CD4-positive, alpha-beta T cell (primary cell): ENCODE measurements at regions not wholly inside any gene's neighbourhood (a gene's known extent, or its start where the extent isn't known, plus 50 kb on each side); places are given as distances from the start of the nearest gene placed in this dataset.

Source experiments
- ATAC-seq: fragments of 200-7000 bp; cut with Tn5 transposase; one replicate; pipeline ENCODE4 v1.10.0; 2022; ENCODE audit warnings: mild to moderate bottlenecking; ENCODE audit not compliant: poor library complexity
- CTCF ChIA-PET: fragments of 350-600 bp; sonication (Branson Sonifier 250); formaldehyde crosslinking; loops from one replicate; lab custom pipeline; 2021; ENCODE audit warnings: antibody characterized with exemption, inconsistent platforms; lab: Charles Lee
- POLR2A ChIA-PET: fragments of 350-600 bp; sonication (Branson Sonifier 250); formaldehyde crosslinking; loops from one replicate; lab custom pipeline; 2021; ENCODE audit warnings: antibody characterized with exemption, inconsistent platforms; lab: Charles Lee
- DNase-seq, 14 experiments: peaks; one replicate each; pipeline ENCODE4 v3.0.0-alpha.2; 2013 to 2020; ENCODE audit warnings: mixed read lengths in 2 of 14
- H3K27ac ChIP-seq, 2 donors: one replicate each; pipeline versions ENCODE4 v1.5.1 to v1.7.0; 2013; ENCODE audit warnings: low read length in 2 of 2, low read depth in 1 of 2, mild to moderate bottlenecking in 1 of 2
- H3K27me3 ChIP-seq, 2 experiments: 1 replicate in 1 of 2; 2 replicates in 1 of 2; pipeline versions ENCODE4 v1.6.1 to v1.7.0; 2013; ENCODE audit warnings: low read length in 2 of 2, control low read depth in 1 of 2, mild to moderate bottlenecking in 1 of 2, moderate library complexity in 1 of 2; ENCODE audit not compliant: insufficient read depth in 2 of 2, control insufficient read depth in 1 of 2
- H3K36me3 ChIP-seq: one replicate; pipeline ENCODE4 v1.6.1; 2013; ENCODE audit warnings: low read length, control low read depth; ENCODE audit not compliant: insufficient read depth
- H3K4me1 ChIP-seq: one replicate; pipeline ENCODE4 v1.6.1; 2013; ENCODE audit warnings: low read length, control low read depth; ENCODE audit not compliant: insufficient read depth
- H3K4me3 ChIP-seq: one replicate; pipeline ENCODE4 v1.5.1; 2013; ENCODE audit warnings: mild to moderate bottlenecking, low read length, moderate library complexity
- H3K9me3 ChIP-seq, 2 experiments: 1 replicate in 1 of 2; 2 replicates in 1 of 2; pipeline versions ENCODE4 v1.6.1 to v1.7.0; 2013; ENCODE audit warnings: low read length in 2 of 2, mild to moderate bottlenecking in 2 of 2, control low read depth in 1 of 2, moderate library complexity in 1 of 2; ENCODE audit not compliant: control insufficient read depth in 1 of 2, insufficient read depth in 1 of 2
- H3K27ac Mint-ChIP-seq: one replicate; pipeline ENCODE4 v1.8.0; 2020; ENCODE audit warnings: mixed read lengths
- H3K27me3 Mint-ChIP-seq: one replicate; pipeline ENCODE4 v1.8.0; 2021; ENCODE audit warnings: mixed read lengths
- H3K36me3 Mint-ChIP-seq: one replicate; pipeline ENCODE4 v1.8.0; 2021; ENCODE audit warnings: low read depth, mixed read lengths
- H3K4me1 Mint-ChIP-seq: one replicate; pipeline ENCODE4 v1.8.0; 2021; ENCODE audit warnings: low read depth, mixed read lengths
- H3K4me3 Mint-ChIP-seq: one replicate; pipeline ENCODE4 v1.8.0; 2020; ENCODE audit warnings: mild to moderate bottlenecking, mixed read lengths
- H3K9me3 Mint-ChIP-seq: one replicate; pipeline ENCODE4 v1.8.0; 2020; ENCODE audit warnings: mixed read lengths
- CTCF ChIP-seq: fragments of 200-600 bp; IDR thresholded peaks from one replicate; pipeline ENCODE4 v1.8.0; 2022; ENCODE audit warnings: antibody characterized with exemption, mild to moderate bottlenecking
- intact Hi-C, 2 experiments: fragments of 100-400 bp; cut with DNase I in 1 of 2; cut with micrococcal nuclease in 1 of 2; formaldehyde crosslinking; loops; one replicate each; pipeline versions ENCODE4 v1.15.1 to v1.9.0; 2023 to 2025; cut with DNase I, micrococcal nuclease

- no peak overlapping the region for H3K27ac ChIP-seq
- intact Hi-C loops = no loop called here
- no peak for TF ChIP-seq CTCF
- Mint-ChIP-seq H3K9me3 (no peaks in the 10 kb centered on the region), H3K27ac (no peak overlapping the region), H3K4me3 (no peak overlapping the region), H3K4me1 (peaks cover 52% of the 10 kb centered on the region), H3K36me3 (no peaks in the 10 kb centered on the region), H3K27me3 (no peaks in the 10 kb centered on the region)
- H3K27me3 ChIP-seq = no peaks in the 10 kb centered on the region
- H3K36me3 ChIP-seq = no peaks in the 10 kb centered on the region
- DNase-seq = peak in 1 of 14 experiments; percentile 19
- POLR2A ChIA-PET = no interaction called here
- H3K4me1 ChIP-seq = peaks cover 33% of the 10 kb centered on the region
- CTCF ChIA-PET = no interaction called here
- H3K4me3 ChIP-seq = no peak overlapping the region
- ATAC-seq = no peak
- no peaks in the 10 kb centered on the region for H3K9me3 ChIP-seq
These were observed 396.5 kb downstream of the TNS1 start for GRCh38 chr2:217606296-217606695.

- DNase-seq (no peak), ATAC-seq (no peak)
- Histone ChIP-seq H3K27ac (no peak overlapping the region), H3K9me3 (no peaks in the 10 kb centered on the region), H3K4me1 (peaks cover 16% of the 10 kb centered on the region), H3K4me3 (no peak overlapping the region), H3K27me3 (no peaks in the 10 kb centered on the region), H3K36me3 (no peaks in the 10 kb centered on the region)
- CTCF ChIA-PET = no interaction called here
- TF ChIP-seq CTCF = no peak
- no peaks in the 10 kb centered on the region for H3K9me3 Mint-ChIP-seq
- intact Hi-C loops = no loop called here
- no peak overlapping the region for H3K27ac Mint-ChIP-seq
- POLR2A ChIA-PET = no interaction called here
- H3K27me3 Mint-ChIP-seq = no peaks in the 10 kb centered on the region
- H3K36me3 Mint-ChIP-seq = no peaks in the 10 kb centered on the region
- peaks cover 36% of the 10 kb centered on the region for H3K4me1 Mint-ChIP-seq
- H3K4me3 Mint-ChIP-seq = no peak overlapping the region
These were observed 398.1 kb downstream of the TNS1 start for GRCh38 chr2:217604527-217605194.

- DNase-seq (no peak), ATAC-seq (no peak)
- ChIA-PET POLR2A (no interaction called here), CTCF (no interaction called here)
- Histone ChIP-seq H3K9me3 (no peaks in the 10 kb centered on the region), H3K27ac (no peak overlapping the region), H3K4me3 (no peak overlapping the region), H3K36me3 (no peaks in the 10 kb centered on the region), H3K4me1 (peaks cover 8% of the 10 kb centered on the region), H3K27me3 (no peaks in the 10 kb centered on the region)
- TF ChIP-seq CTCF = no peak
- no peak overlapping the region for H3K27ac Mint-ChIP-seq
- no peaks in the 10 kb centered on the region for H3K36me3 Mint-ChIP-seq
- peaks cover 13% of the 10 kb centered on the region for H3K4me1 Mint-ChIP-seq
- no peaks in the 10 kb centered on the region for H3K9me3 Mint-ChIP-seq
- H3K4me3 Mint-ChIP-seq = no peak overlapping the region
- no peaks in the 10 kb centered on the region for H3K27me3 Mint-ChIP-seq
- intact Hi-C loops = no loop called here
These were observed 401.2 kb downstream of the TNS1 start for GRCh38 chr2:217601601-217602000.
